NCI-H2081 (cell line): ENCODE measurements at regions not wholly inside any gene's neighbourhood (a gene's known extent, or its start where the extent isn't known, plus 50 kb on each side); places are given as distances from the start of the nearest gene placed in this dataset.

ENCODE experiments used
- DNase-seq, 2 experiments: peaks; one replicate each; lab custom pipeline; 2025; lab: John Stamatoyannopoulos, UW

DNA sequence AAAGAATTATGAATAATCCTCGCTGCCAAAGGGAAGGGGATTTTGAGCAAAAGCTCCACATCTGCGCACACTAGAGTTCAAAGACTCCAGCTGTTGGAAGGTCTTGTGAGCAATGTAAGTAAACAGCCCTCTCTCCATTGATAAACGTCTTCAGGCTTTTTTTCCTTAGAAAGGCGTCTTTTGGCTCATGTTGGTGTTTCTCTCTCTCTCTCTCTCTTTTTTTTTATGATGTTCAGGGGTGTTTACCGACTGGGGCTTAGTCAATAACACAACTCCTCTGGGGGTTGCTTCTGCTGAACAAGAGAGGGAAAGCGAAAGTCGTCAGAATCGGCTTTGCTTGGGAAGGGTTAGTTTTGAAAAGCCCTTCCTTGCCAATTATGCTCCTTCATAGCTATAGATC, 53.2 kb upstream of the C1QTNF7 start:
- no peak for DNase-seq

DNA sequence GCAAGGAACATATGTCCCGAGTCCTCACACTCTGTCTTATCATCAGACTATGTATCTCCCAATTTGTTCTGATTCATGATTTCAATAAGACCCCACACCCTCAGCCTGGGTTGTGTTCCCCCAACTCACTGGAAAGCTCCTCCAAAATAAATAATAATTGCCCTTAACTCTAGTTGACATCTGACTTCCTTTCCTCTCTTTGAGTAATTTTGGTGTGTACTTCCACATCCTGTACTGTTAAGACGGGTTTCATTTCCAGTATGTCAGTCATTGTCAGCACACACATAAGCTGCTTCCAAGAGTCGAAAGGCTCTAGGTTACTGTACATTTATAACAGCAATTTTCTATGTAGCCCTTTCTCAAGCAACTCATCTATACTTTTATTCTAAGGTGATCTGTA, 52.2 kb upstream of the C1QTNF7 start:
- DNase-seq = no peak

DNA sequence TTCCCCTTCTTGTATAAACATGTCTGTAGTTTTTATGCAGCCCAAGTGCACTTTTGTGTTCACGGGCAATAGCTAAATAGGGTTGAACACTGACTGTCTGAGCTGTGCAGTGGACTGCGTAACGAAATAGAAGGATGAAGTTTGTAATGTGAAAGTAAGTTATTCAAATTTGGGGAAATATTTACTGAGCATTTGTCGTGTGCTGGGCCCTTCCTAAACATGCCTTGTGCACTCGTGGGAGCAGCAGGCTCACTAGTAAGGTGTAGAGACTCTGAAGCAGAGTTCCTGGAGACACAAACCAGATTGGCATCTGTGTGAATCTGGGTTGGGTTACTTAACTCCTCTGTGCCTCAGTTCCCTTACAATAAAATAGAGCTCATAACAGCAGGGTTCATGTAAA, 51.7 kb upstream of the C1QTNF7 start:
- no peak for DNase-seq

DNA sequence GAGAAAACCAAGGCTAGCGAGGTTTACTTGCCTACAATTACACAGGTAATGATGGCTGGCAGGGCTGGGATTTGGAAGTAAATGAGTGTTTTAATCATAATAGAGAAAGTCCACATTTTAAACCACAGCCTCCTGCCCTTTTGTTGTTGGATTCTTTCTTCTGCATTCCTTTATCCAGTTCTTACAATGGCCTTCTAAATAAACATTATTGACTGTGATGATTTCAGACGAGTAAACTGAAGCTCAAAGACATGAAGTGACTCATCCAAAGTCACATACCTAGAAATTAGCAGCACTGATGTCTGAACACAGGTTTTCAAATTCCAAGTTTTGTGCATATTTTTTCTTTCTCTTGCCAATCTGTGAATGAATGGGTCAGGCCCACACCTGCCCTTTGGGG, 51.2 kb upstream of the C1QTNF7 start:
- DNase-seq = no peak
